Panc1 (cell line): ENCODE measurements at regions not wholly inside any gene's neighbourhood (a gene's known extent, or its start where the extent isn't known, plus 50 kb on each side); places are given as distances from the start of the nearest gene placed in this dataset.

Experiments
- POLR2AphosphoS5 ChIP-seq: IDR thresholded peaks from 2 replicates; pipeline ENCODE4 v1.6.1; 2012; ENCODE audit warnings: mild to moderate bottlenecking, low read depth, low read length, moderate library complexity
- SIN3A ChIP-seq: IDR thresholded peaks from 2 replicates; pipeline ENCODE4 v1.6.1; 2012; ENCODE audit warnings: low read depth, mild to moderate bottlenecking, low read length, moderate library complexity, borderline replicate concordance; ENCODE audit not compliant: insufficient read depth
- TF ChIP-seq, protein P1 (sequence below): fragments of 450-650 bp; IDR thresholded peaks from 2 replicates; pipeline ENCODE4 v1.5.1; 2017; ENCODE audit warnings: mild to moderate bottlenecking
- TF ChIP-seq, protein P2 (sequence below), 2 experiments: IDR thresholded peaks; 2 replicates each; pipeline ENCODE4 v1.6.1; 2011 to 2012; ENCODE audit warnings: low read depth in 2 of 2, control low read depth in 1 of 2, low read length in 1 of 2, mild to moderate bottlenecking in 1 of 2, moderate library complexity in 1 of 2; ENCODE audit not compliant: insufficient read depth in 1 of 2

DNA sequence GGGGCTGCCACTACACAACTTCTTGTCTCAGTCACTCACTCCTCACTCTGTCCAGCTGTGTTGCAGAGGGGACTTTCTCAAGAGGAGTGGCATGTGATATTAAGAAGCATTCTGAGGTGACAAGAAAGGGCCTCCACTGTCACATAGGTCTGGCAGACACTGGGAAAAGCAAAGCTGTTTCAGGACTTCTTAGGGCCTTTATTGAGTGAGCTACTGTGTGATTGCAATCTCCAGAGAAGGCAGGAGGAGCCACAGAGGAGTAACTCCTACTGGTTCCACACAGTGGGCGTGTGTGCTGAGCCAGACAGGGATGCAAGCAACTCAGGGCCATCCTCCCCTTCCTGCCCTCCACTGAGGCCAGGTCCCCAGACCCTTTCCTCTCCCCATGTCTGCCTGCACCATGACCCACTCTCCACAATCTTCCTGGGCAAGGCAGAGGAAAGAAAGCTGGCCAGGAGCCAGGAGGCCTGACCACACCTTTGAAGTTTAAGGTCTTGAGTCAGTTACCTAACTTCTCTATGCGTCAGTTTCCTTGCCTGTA, 262.0 kb upstream of the ZMIZ1 start:
- TF ChIP-seq, protein P1, sequence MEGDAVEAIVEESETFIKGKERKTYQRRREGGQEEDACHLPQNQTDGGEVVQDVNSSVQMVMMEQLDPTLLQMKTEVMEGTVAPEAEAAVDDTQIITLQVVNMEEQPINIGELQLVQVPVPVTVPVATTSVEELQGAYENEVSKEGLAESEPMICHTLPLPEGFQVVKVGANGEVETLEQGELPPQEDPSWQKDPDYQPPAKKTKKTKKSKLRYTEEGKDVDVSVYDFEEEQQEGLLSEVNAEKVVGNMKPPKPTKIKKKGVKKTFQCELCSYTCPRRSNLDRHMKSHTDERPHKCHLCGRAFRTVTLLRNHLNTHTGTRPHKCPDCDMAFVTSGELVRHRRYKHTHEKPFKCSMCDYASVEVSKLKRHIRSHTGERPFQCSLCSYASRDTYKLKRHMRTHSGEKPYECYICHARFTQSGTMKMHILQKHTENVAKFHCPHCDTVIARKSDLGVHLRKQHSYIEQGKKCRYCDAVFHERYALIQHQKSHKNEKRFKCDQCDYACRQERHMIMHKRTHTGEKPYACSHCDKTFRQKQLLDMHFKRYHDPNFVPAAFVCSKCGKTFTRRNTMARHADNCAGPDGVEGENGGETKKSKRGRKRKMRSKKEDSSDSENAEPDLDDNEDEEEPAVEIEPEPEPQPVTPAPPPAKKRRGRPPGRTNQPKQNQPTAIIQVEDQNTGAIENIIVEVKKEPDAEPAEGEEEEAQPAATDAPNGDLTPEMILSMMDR, result no peak
- TF ChIP-seq SIN3A, result no peak
- TF ChIP-seq, protein P2, sequence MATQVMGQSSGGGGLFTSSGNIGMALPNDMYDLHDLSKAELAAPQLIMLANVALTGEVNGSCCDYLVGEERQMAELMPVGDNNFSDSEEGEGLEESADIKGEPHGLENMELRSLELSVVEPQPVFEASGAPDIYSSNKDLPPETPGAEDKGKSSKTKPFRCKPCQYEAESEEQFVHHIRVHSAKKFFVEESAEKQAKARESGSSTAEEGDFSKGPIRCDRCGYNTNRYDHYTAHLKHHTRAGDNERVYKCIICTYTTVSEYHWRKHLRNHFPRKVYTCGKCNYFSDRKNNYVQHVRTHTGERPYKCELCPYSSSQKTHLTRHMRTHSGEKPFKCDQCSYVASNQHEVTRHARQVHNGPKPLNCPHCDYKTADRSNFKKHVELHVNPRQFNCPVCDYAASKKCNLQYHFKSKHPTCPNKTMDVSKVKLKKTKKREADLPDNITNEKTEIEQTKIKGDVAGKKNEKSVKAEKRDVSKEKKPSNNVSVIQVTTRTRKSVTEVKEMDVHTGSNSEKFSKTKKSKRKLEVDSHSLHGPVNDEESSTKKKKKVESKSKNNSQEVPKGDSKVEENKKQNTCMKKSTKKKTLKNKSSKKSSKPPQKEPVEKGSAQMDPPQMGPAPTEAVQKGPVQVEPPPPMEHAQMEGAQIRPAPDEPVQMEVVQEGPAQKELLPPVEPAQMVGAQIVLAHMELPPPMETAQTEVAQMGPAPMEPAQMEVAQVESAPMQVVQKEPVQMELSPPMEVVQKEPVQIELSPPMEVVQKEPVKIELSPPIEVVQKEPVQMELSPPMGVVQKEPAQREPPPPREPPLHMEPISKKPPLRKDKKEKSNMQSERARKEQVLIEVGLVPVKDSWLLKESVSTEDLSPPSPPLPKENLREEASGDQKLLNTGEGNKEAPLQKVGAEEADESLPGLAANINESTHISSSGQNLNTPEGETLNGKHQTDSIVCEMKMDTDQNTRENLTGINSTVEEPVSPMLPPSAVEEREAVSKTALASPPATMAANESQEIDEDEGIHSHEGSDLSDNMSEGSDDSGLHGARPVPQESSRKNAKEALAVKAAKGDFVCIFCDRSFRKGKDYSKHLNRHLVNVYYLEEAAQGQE (IDR thresholded peaks at IDR 0.05; ENCODE audit: insufficient read depth in 1 of 2, low read depth in 2 of 2, low read length in 1 of 2), result no peak
- no peak for TF ChIP-seq POLR2AphosphoS5
